HG03280 (cell line): ENCODE measurements at regions not wholly inside any gene's neighbourhood (a gene's known extent, or its start where the extent isn't known, plus 50 kb on each side); places are given as distances from the start of the nearest gene placed in this dataset.

Source experiments
- ATAC-seq: cut with Tn5 transposase; IDR thresholded peaks from one replicate; pipeline ENCODE4 v1.9.1; 2021; ENCODE audit warnings: mild to moderate bottlenecking, moderate library complexity; ENCODE audit not compliant: unreplicated experiment

DNA sequence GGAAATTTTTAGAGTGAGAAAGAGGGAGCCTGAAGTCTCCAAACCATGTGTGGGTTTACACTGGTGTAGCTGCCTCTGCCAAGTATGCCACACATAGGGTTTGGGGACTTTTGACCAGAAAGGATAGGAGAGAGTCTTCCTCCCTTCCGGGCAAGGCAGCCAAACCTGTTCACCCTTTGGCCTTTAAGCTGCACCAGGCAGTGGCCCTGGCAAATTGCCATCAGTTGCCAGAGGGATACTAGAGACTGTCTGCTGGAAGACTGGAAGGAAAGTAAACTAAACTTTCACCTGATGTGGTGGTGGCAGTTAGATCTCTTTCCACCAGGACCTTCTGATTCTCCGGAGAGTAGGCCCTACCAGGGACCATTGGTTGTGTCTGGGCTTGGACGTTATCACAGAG, 1263.2 kb downstream of the FAM181B start:
- no peak for ATAC-seq

GRCh38 chr11:81459766-81460306, 1273.8 kb downstream of the FAM181B start:
- ATAC-seq, result no peak

GRCh38 chr11:81449588-81450156, 1284.0 kb downstream of the FAM181B start:
- ATAC-seq, result no peak

- ATAC-seq, result no peak
Observed at GRCh38 chr11:81444297-81444696, 1289.4 kb downstream of the FAM181B start.

DNA sequence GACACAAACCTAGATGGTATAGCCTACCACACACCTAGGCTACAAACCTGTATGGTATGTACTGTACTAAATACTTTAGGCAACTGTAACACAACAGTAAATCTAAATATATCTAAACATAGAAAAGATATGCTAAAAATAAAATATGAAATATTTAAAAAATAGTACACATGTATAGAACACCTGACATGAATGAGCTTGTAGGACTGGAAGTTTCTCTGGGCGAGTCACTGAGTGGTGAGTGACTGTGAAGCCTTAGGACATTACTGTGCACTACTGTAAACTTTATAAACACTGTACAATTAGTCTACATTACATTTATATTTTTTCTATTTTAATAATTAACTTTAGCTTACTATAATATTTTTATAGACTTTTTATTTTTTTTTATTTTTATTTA, 1301.3 kb downstream of the FAM181B start:
- no peak for ATAC-seq

DNA sequence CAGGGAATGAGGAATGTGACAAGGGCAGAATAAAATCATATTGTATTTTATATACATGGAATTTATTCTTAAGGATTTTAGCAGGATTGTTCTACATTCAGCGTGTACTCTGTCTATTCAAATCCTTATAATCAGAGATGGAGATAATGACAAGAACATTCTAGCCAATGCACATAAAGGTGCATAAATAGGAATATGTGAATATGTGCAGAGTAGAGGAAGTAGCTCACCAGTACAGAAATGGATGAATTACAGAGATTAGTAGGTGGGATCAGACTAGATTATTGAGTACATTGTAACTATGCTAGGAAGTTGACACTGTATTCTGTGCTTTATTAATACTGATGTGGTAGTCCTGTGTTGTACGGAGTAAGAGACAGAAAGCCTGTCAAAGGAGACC, 1308.8 kb downstream of the FAM181B start:
- no peak for ATAC-seq

- ATAC-seq, result no peak
Observed at GRCh38 chr11:81422402-81422801, 1311.3 kb downstream of the FAM181B start.

- no peak for ATAC-seq
Observed at GRCh38 chr11:81421251-81421860, 1312.3 kb downstream of the FAM181B start.

DNA sequence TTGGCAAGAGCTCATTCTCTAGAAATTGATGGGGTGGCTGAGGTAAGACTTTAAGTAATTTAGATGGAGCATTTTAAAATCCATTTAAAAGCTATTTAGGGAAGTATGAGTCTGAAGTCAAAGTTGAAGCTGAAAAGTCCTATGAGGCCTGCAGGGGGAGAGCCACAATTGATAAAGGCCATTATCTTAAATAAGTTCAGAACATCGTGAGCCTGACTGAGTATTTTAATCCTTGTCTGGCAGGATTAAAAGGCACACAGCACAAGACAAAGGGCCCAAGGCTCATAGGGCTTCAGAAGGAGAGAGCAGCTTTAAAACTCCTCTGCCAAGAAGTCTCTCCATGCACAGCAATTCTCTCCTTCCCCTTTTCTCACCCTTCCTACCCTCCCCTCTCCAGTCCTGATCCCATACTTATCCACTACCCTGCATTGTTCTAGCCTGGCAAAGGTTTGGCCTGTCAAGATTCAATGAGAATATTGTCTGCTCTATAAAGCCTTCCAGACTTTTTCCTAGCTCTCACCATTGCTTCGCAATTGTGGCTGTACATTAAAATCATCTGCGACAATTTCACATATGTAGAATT, 1312.9 kb downstream of the FAM181B start:
- no peak for ATAC-seq

- ATAC-seq, result no peak
Observed at GRCh38 chr11:81397316-81397715, 1336.3 kb downstream of the FAM181B start.

DNA sequence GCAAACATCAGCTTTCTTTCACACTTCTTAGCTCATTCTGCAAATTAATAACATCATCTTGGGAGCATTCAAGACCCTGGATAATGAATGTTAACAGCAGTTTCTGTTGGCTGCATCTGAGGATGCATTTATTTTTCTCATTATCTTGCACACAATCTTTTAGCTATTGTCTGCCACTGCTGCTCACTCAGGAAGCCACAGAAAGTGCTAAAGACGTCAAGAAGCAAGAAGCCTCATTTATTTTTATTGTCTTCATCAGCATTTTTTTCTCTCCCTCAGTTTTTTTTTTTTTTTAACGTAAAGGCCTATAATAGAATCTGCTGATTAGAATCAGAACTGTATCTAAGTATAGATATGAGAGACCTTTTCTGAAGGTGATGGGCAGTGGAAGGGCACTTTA, 1339.4 kb downstream of the FAM181B start:
- no peak for ATAC-seq

DNA sequence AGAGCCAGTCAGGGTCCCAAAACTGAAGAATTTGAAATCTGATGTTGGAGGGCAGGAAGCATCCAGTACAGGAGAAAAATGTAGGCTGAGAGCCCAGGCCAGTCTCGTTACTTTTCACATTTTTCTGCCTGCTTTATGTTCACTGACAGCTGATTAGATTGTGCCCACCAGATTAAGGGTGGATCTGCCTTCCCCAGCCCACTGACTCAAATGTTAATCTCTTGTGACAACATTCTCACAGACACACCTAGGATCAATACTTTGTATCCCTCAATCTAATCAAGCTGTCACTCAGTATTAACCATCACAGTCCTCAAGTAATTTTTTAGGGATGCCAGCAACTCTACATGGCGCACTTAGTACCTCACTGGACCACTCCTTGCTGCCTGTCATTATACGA, 1345.3 kb downstream of the FAM181B start:
- no peak for ATAC-seq

GRCh38 chr11:81380395-81380794, 1353.3 kb downstream of the FAM181B start:
- no peak for ATAC-seq

DNA sequence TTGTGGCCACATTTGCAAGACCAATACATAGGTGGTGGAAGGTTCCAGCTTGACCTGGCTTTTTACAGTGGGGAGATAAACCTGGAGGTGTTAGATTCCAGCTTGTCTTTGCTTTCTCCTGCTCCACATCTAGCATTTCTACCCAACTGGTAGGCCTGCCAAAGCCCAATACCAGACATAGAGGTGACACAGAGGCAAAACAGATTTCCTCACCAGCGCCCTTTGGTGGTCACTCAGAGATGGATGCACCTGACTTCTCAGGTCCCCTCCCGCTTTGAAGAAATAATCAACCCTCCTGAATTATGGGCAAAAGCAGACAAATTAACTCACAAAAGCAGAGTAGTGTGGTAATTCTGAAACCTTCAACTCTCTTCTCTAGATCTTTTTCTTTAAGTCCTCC, 1356.2 kb downstream of the FAM181B start:
- ATAC-seq, result no peak

- no peak for ATAC-seq
Observed at GRCh38 chr11:81373986-81374385, 1359.7 kb downstream of the FAM181B start.

GRCh38 chr11:81368192-81368591, 1365.5 kb downstream of the FAM181B start:
- no peak for ATAC-seq

DNA sequence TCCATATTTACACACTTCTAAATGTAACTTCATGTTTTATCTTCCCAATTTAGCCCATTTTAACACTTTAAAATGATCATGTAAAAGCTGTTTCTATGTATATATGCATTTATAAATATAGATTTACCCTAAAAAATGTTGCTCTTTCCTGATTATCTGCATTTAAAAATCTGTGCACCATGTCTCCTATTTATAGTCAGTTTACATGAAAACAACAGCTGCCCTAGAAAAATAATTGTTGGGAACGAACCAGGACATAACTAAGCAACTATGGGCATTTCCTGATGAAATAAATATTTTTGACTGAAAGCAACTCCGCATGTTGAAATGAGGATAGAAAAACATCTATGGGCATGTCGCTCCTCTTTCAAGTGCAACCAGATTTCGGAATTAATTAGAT, 1368.2 kb downstream of the FAM181B start:
- ATAC-seq, result no peak

DNA sequence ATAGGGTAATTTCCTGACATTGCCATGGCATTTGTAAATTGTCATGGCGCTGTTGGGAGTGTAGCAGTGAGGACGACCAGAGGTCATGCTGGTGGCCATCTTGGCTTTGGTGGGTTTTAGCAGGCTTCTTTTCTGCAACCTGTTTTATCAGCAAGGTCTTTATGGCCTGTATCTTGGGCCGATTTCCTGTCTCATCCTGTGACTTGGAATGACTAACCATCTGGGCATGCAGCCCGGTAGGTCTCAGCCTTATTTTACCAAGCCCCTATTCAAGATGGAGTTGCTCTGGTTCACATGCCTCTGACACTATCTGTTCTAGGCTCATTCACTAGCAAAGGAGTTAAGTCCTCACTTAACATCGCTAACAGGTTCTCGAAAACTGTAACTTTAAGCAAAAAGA, 1374.2 kb downstream of the FAM181B start:
- no peak for ATAC-seq

- ATAC-seq, result no peak
Observed at GRCh38 chr11:81345609-81346008, 1388.1 kb downstream of the FAM181B start.

GRCh38 chr11:81342966-81343365, 1390.7 kb downstream of the FAM181B start:
- no peak for ATAC-seq

- no peak for ATAC-seq
Observed at GRCh38 chr11:81340225-81340624, 1393.4 kb downstream of the FAM181B start.

GRCh38 chr11:81339521-81339920, 1394.1 kb downstream of the FAM181B start:
- ATAC-seq, result no peak
